ENCODE measurements at regions not wholly inside any gene's neighbourhood (a gene's known extent, or its start where the extent isn't known, plus 50 kb on each side); places are given as distances from the start of the nearest gene placed in this dataset.
"Not testable (repeated sequence)": the region's sequence is repeated elsewhere in the genome, so short reads cannot be mapped to it uniquely, and the experiment has no call there.

- DNase-seq (ENCODE audit: low read depth) = no peak
Observed at GRCh38 chr1:81738875-81739274, 61.9 kb upstream of the ADGRL2 start.

DNA sequence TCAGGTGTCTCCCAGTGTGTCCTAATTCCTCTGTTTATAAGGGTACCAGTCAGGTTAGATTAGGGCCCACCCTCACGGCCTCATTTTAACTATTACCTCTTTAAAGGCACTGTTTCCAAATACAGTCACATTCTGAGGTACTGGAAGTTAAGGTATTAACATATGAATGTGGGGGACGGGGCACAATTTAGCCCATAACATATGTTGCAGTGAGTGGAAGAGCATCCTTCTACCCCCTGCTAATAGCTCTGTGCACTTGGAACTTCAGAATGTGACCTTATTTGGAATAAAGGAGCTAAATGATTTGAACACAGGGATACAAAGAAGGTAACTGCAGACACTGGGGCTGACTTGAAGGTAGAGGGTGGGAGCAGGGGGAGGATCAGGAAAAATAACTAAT is 67.3 kb upstream of the ADGRL2 start:
- no peak for DNase-seq (ENCODE audit: low read depth)

- no peak for DNase-seq (ENCODE audit: low read depth)
Observed at GRCh38 chr1:81731989-81732388, 68.7 kb upstream of the ADGRL2 start.

GRCh38 chr1:81730881-81731280 is 69.9 kb upstream of the ADGRL2 start:
- no peak for DNase-seq (ENCODE audit: low read depth)

GRCh38 chr1:81730299-81730698 is 70.4 kb upstream of the ADGRL2 start:
- not testable (repeated sequence) for DNase-seq (ENCODE audit: low read depth)

- no peak for DNase-seq (ENCODE audit: low read depth)
Observed at GRCh38 chr1:81729818-81730217, 70.9 kb upstream of the ADGRL2 start.

- DNase-seq (ENCODE audit: low read depth) = no peak
Observed at GRCh38 chr1:81729239-81729638, 71.5 kb upstream of the ADGRL2 start.

DNA sequence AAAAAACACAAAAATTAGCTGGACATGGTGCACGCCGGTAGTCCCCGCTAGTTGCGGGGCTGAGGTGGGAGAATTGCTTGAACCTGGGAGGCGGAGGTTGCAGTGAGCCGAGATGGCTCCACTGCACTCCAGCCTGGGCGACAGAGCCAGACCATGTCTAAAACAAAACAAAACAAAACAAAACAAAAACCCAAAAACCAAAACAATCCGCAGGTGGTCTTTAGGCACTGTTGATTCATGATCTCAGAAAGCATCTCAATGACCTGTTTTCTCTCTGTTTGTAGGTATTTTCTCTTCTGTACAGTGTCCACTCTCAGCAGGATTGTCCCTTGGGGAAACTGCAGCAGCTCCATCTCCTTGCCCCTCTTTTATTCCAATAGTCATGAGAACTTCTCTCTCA is 74.9 kb upstream of the ADGRL2 start:
- DNase-seq (ENCODE audit: low read depth) = no peak

- DNase-seq (ENCODE audit: low read depth) = not testable (repeated sequence)
Observed at GRCh38 chr1:81722631-81723328, 78.0 kb upstream of the ADGRL2 start.

GRCh38 chr1:81720256-81720655 is 80.5 kb upstream of the ADGRL2 start:
- not testable (repeated sequence) for DNase-seq (ENCODE audit: low read depth)

DNA sequence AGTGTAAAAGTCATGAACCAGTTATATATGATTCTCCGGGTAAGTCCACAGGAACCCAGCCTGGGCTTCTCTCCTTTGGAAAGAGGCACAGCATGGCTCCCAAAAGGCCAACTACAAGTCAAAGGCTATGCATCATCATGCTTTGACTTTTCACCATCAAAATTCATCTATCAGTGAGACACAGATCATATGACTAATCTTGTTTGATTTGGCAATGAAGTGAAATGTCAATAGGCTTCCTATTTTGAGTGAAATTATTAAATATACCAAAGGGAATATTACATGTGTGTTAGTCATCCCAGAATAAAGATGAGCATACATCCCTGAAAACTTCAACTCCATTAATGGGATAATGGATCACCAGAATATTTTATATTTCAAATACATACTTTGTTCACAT is 83.5 kb upstream of the ADGRL2 start:
- DNase-seq (ENCODE audit: low read depth) = peak; percentile 35

GRCh38 chr1:81715391-81715790 is 85.3 kb upstream of the ADGRL2 start:
- no peak for DNase-seq (ENCODE audit: low read depth)

DNA sequence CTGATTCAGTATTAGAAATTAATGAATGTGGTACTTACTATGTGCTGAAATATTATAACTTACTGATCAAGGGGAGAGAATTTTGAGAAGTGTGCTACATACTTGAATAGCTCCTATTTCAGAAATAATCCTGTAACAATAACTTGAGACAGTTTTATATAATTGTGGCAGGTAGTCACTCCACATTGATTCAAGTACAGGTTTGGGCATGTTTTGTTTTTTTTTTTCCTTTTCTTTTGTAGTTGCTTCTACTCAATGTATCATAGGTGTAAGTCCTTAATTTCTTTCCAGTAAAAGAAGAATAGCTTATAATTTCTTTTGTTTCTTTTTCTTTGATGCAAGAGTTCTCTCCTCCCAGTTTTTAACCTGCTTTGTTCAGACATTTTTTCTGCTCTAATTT is 86.1 kb upstream of the ADGRL2 start:
- no peak for DNase-seq (ENCODE audit: low read depth)

- no peak for DNase-seq (ENCODE audit: low read depth)
Observed at GRCh38 chr1:81712425-81712824, 88.3 kb upstream of the ADGRL2 start.

DNA sequence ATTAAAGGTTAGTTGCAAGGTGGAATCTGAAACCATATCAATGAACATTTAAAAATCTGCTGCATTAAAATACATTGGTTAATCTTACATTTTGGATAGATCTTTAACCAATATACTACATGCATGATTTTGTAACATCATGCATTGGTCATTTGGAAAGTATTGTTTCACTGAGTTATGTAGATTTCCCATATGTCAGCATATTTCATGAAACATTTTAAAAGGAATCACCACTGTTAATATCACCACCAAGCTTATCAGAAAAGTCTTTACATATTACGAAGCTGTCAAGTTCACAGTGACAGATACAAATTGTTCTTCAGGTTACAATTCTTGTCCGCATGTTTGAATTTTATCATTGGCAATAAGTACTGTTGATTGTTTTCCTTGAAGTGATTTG is 89.9 kb upstream of the ADGRL2 start:
- DNase-seq (ENCODE audit: low read depth) = no peak

GRCh38 chr1:81708250-81708649 is 92.5 kb upstream of the ADGRL2 start:
- DNase-seq (ENCODE audit: low read depth) = no peak

DNA sequence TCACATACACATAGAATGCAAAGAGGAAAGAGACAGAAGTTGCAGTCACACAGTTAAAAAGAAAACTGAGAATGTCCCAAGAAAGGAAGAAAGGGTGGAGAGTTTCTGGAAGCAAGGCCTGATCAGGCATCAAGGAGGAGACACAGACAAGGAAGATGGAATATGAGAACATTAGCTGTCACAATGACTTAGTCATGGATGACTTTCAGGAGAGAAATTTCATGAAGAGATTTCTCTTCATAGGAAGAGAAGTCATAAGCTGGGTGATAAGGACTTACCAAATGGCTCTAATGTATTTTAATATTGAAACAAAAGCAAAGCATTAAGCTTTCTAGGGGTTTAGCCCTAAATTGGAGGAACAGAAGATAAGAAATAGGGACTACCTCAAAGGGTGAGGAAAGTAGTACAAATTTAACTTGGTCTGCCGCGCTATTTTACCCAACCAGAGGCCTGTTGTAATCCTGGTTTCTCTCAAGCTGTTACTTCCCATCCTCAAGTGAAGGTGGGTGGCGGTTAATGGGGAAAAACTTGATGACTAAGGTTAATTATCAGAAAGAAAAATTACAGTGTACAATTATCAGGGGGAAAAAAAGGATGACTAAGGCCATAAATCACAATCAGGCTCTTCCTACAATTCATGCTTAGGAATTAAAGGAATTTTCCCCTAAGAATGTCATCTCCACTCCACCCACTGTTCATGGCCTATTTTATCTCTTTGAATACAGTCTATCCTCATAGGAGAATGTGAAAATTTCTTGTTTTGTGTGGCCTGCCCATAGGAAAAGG is 93.9 kb upstream of the ADGRL2 start:
- DNase-seq (ENCODE audit: low read depth) = peak; percentile 74

GRCh38 chr1:81703756-81704463 is 96.8 kb upstream of the ADGRL2 start:
- no peak for DNase-seq (ENCODE audit: low read depth)

DNA sequence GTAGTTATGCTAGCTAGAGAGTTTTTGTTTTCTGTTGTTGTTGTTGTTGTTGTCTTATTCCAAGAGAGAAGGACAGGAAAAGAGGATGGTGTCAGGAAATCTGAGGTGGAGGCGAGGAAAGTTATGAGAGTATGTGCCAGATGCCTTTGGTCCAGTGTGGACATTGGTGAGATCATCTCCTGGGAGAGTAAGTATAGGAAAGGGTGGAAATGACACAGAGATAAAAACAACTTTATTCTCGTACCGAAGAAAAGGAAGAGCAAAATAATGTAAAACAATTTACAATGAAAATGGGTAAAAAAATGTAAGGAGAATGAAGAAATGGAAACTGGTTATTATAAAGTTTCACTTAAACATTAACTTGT is 97.4 kb upstream of the ADGRL2 start:
- no peak for DNase-seq (ENCODE audit: low read depth)

- peak; percentile 95 for DNase-seq (ENCODE audit: low read depth)
Observed at GRCh38 chr1:81702903-81703302, 97.8 kb upstream of the ADGRL2 start.

DNA sequence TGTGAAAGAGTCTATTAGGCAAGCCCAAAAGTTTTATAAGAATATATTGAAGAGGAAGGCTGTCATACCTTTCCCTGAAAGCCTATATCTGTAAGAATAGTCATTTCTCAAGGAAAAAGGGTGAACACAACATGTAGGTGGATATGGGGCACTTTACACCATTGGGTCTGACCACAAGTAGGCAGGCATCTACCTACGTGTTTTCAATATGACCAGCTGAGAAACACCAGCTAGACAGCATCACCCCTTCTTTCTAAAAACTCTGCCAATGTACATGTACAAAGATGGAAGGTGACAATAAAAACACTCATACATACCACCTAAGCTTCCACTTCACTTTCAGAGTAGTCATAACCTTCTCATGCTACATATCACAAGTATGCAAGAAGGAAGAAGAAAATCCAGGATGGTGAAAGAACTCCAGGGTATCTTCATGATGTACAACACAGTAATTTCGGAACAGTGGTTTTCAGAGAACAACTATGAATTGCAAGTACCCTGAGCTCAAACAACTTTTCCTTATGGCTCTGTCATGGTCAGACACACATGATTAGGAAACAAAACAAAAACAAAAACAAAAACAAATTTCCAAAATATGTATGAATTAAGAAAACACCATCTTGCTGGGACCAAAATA is 98.5 kb upstream of the ADGRL2 start:
- no peak for DNase-seq (ENCODE audit: low read depth)

DNA sequence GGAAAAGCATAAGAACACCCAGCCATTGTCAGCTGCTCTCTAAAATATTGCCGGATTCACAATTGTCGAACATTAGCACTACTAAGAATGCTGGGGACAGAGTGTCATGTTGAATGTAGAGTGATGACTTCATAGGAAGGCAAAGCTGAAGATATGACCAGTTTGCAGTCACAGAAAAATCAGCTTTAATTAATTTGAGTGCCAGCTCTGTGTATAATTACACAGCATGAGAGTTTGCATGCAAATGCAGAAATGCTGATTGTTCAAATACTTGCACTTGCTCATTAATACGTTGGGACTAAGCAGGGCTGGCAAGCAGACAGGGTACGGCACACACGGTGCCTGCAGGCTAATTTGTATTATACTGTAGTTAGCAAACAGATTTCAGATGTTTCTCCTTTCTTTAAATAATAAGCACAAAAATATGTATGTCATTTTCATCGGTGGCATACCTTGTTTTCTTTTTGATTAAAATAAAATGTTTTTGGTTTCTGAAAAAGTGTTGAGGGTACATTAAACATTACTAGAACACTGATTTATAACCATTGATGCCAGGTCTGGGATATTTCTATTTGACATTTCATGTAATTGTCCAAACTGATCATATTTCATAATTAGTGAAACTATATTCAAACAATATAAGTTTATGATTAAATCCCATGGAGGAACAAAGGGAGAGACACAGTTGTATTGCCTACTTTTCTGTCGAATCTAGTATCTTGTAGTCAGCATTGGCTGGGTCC is 99.8 kb upstream of the ADGRL2 start:
- no peak for DNase-seq (ENCODE audit: low read depth)
